Superior temporal gyrus (tissue), 1 donor: ENCODE measurements at regions not wholly inside any gene's neighbourhood (a gene's known extent, or its start where the extent isn't known, plus 50 kb on each side); places are given as distances from the start of the nearest gene placed in this dataset.
"Not testable (repeated sequence)": the region's sequence is repeated elsewhere in the genome, so short reads cannot be mapped to it uniquely, and the experiment has no call there.

Experiments used
- DNase-seq: peaks from one replicate; pipeline ENCODE4 v3.0.0-alpha.2; 2016; ENCODE audit errors: extremely low spot score

- DNase-seq, result no peak
Observed at GRCh38 chr3:73228437-73228836, 167.0 kb downstream of the EBLN2 start.

- DNase-seq, result no peak
Observed at GRCh38 chr3:73228959-73229358, 167.5 kb downstream of the EBLN2 start.

- peak; percentile 61 for DNase-seq
Observed at GRCh38 chr3:73234354-73235014, 173.0 kb downstream of the EBLN2 start.

GRCh38 chr3:73235768-73236167 lies 174.3 kb downstream of the EBLN2 start:
- no peak for DNase-seq

GRCh38 chr3:73236867-73237266 lies 175.4 kb downstream of the EBLN2 start:
- DNase-seq, result no peak

GRCh38 chr3:73243740-73244139 lies 182.3 kb downstream of the EBLN2 start:
- no peak for DNase-seq

GRCh38 chr3:73245459-73245858 lies 184.0 kb downstream of the EBLN2 start:
- no peak for DNase-seq

- no peak for DNase-seq
Observed at GRCh38 chr3:73249047-73249446, 187.6 kb downstream of the EBLN2 start.

GRCh38 chr3:73254062-73254461 lies 192.6 kb downstream of the EBLN2 start:
- DNase-seq, result no peak

- peak; percentile 29 for DNase-seq
Observed at GRCh38 chr3:73255609-73256029, 194.2 kb downstream of the EBLN2 start.

- DNase-seq, result no peak
Observed at GRCh38 chr3:73257186-73257585, 195.7 kb downstream of the EBLN2 start.

- DNase-seq, result no peak
Observed at GRCh38 chr3:73258057-73258456, 196.6 kb downstream of the EBLN2 start.

- DNase-seq, result no peak
Observed at GRCh38 chr3:73259291-73259690, 197.8 kb downstream of the EBLN2 start.

- no peak for DNase-seq
Observed at GRCh38 chr3:73259856-73260255, 198.4 kb downstream of the EBLN2 start.

GRCh38 chr3:73266558-73266957 lies 205.1 kb downstream of the EBLN2 start:
- not testable (repeated sequence) for DNase-seq

GRCh38 chr3:73269126-73269525 lies 207.7 kb downstream of the EBLN2 start:
- DNase-seq, result not testable (repeated sequence)

GRCh38 chr3:73270839-73271483 lies 209.5 kb downstream of the EBLN2 start:
- no peak for DNase-seq

GRCh38 chr3:73273341-73273740 lies 211.9 kb downstream of the EBLN2 start:
- DNase-seq, result no peak

- no peak for DNase-seq
Observed at GRCh38 chr3:73280746-73281145, 219.3 kb downstream of the EBLN2 start.

- DNase-seq, result peak; percentile 24
Observed at GRCh38 chr3:73284472-73284871, 223.0 kb downstream of the EBLN2 start.

GRCh38 chr3:73291541-73291940 lies 230.1 kb downstream of the EBLN2 start:
- no peak for DNase-seq

- no peak for DNase-seq
Observed at GRCh38 chr3:73292220-73292619, 230.8 kb downstream of the EBLN2 start.

GRCh38 chr3:73294537-73294936 lies 233.1 kb downstream of the EBLN2 start:
- no peak for DNase-seq
